IMR-90 (cell line): ENCODE measurements at regions not wholly inside any gene's neighbourhood (a gene's known extent, or its start where the extent isn't known, plus 50 kb on each side); places are given as distances from the start of the nearest gene placed in this dataset.

Experiments
- BHLHE40 ChIP-seq: fragments of 150-350 bp; IDR thresholded peaks from 2 replicates; pipeline ENCODE4 v1.6.1; 2016; ENCODE audit warnings: mild to moderate bottlenecking, low read depth, low read length
- POLR2A ChIP-seq: IDR thresholded peaks from 2 replicates; pipeline ENCODE4 v1.6.1; 2012; ENCODE audit warnings: mild to moderate bottlenecking, low read depth, low read length
- TF ChIP-seq, protein P1 (sequence below): conservative IDR thresholded peaks from 2 replicates; pipeline ENCODE4 v1.5.1; 2012; ENCODE audit warnings: mild to moderate bottlenecking, low read depth, low read length, improper control_type of control experiment

DNA sequence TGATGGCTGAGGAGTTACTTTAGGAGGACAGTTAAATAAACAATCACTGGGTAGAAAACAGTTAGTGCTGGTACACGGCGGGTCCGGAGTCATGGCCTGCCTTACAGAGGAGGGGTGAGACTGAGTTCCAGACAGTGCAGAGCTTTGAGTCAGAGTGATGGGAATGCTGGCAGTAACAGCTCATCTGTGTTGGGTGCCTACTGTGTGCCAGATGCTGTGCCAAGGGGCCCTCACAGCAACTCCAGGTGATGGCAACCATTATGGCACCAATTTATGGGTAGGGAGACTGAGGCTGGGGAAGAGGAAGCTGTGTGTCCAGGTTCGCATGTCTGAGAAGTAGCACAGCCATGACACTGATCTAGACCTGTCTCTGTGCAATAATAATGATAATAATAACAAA lies 132.6 kb downstream of the CEBPB start:
- TF ChIP-seq, protein P1, sequence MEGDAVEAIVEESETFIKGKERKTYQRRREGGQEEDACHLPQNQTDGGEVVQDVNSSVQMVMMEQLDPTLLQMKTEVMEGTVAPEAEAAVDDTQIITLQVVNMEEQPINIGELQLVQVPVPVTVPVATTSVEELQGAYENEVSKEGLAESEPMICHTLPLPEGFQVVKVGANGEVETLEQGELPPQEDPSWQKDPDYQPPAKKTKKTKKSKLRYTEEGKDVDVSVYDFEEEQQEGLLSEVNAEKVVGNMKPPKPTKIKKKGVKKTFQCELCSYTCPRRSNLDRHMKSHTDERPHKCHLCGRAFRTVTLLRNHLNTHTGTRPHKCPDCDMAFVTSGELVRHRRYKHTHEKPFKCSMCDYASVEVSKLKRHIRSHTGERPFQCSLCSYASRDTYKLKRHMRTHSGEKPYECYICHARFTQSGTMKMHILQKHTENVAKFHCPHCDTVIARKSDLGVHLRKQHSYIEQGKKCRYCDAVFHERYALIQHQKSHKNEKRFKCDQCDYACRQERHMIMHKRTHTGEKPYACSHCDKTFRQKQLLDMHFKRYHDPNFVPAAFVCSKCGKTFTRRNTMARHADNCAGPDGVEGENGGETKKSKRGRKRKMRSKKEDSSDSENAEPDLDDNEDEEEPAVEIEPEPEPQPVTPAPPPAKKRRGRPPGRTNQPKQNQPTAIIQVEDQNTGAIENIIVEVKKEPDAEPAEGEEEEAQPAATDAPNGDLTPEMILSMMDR, result no peak
- no peak for TF ChIP-seq POLR2A
- TF ChIP-seq BHLHE40, result no peak
